GM12864 (cell line): ENCODE measurements at regions not wholly inside any gene's neighbourhood (a gene's known extent, or its start where the extent isn't known, plus 50 kb on each side); places are given as distances from the start of the nearest gene placed in this dataset.

Experiments
- DNase-seq: peaks from one replicate; pipeline ENCODE4 v3.0.0-alpha.2; 2011; ENCODE audit warnings: low read depth
- H3K4me3 ChIP-seq: 2 replicates; pipeline ENCODE4 v1.5.1; 2011; ENCODE audit warnings: mild to moderate bottlenecking, low read depth, low read length, control low read depth
- CTCF ChIP-seq: IDR thresholded peaks from 2 replicates; pipeline ENCODE4 v1.5.1; 2011; ENCODE audit warnings: low read depth, mild to moderate bottlenecking, moderate library complexity, low read length, control low read depth, inconsistent platforms; ENCODE audit errors: missing control alignments

- no peak for TF ChIP-seq CTCF
- DNase-seq, result no peak
- H3K4me3 ChIP-seq, result no peak overlapping the region
Observed at GRCh38 chr15:94535298-94536048, 304.1 kb downstream of the MCTP2 start.

DNA sequence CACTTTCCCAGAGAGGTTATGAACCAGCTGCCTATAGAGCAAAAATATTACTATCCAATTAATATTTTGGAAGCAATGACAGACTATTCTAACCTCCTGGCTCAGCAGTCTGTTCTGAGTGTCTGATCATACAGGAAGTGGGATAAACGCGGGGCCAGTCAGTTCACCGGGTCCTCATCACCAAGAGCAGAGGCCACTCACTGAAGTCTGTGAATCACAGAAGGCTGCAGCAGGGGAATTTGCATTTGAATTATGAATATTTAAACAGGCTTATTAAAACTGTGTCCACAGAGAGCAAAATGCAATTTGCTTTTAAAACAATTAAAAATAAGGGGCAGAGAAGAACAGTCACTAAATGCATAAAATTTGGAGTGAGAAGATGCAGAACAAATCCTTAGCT is 305.2 kb downstream of the MCTP2 start:
- no peak for TF ChIP-seq CTCF
- no peak overlapping the region for H3K4me3 ChIP-seq
- no peak for DNase-seq

- TF ChIP-seq CTCF, result no peak
- H3K4me3 ChIP-seq, result no peak overlapping the region
- DNase-seq, result no peak
Observed at GRCh38 chr15:94538280-94538679, 306.9 kb downstream of the MCTP2 start.

DNA sequence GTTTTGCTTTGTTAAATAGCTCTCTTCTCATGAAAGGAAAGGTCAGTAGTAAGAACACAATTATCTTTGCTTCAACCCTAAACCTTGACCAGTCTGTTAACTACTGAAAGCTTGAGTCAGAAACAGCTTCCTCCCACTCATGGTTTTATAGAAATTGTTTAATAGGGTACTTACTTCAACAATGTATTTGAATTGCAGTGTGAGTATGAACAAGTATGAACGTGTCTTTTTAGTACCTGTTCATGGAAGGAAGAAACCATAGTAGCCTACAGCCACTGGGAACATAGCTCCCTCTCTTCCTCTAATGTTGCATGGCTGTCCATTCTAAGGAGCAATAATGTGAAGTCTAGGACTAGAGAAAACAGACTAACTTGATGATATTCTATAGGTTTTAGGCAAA is 311.0 kb downstream of the MCTP2 start:
- no peak for TF ChIP-seq CTCF
- no peak overlapping the region for H3K4me3 ChIP-seq
- DNase-seq, result no peak

GRCh38 chr15:94546808-94547207 is 315.4 kb downstream of the MCTP2 start:
- no peak overlapping the region for H3K4me3 ChIP-seq
- DNase-seq, result no peak
- no peak for TF ChIP-seq CTCF

DNA sequence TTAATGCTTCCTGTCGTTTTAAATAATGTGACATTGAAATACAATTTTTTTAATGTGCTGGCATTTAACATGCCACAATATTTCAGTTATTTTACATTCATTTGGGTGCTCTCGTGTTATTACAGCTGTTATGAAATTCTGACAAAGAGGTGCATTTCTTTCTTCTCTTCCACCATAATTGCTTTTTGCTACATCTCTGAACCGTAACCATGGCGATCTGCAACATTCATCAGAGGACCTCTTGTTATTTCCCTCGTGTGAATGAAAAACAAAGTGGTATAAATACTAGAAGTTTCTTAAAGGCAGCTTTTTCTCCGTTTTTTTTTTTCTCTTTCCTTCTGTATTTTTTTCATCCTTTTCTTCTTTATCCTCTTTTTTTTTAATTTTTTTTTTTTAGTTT is 316.4 kb downstream of the MCTP2 start:
- H3K4me3 ChIP-seq, result no peak overlapping the region
- DNase-seq, result no peak
- TF ChIP-seq CTCF, result no peak

DNA sequence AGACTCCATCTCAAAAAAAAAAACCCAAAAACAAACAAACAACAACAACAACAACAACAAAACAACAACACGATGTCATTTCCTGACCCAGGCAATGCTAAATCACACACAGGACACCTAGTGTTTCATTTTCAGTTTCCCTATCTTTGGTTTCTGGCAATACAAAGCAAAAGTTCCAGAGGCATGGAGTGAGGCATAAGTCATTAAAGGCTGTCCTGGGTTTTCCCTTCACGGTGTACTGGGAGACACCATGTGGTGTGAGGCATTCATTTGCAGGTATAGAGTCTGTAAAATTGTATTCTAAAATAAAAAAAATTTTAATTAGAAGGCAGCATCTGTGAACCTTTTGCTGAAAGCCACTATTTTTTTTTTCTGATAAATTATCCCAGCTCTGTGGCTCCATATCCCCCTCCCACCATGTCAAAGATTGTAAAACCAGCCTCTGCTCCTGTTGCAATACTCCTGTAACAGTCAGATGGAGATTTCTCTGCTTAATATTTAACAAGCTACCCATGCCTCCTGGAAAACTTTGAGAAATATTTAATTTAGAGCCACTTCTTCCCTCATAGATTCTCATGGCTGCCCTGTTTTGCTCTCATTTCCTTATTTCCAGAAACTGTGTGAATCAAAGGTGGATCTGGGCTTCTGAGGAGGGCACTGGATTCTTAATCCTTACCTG is 324.6 kb downstream of the MCTP2 start:
- H3K4me3 ChIP-seq, result no peak overlapping the region
- no peak for DNase-seq
- TF ChIP-seq CTCF, result no peak
